SIG-M5 treated with dmso at 0.1 percent for 504 hours (cell line): ENCODE measurements at regions not wholly inside any gene's neighbourhood (a gene's known extent, or its start where the extent isn't known, plus 50 kb on each side); places are given as distances from the start of the nearest gene placed in this dataset.
"Not testable (repeated sequence)": the region's sequence is repeated elsewhere in the genome, so short reads cannot be mapped to it uniquely, and the experiment has no call there.

Experiments
- DNase-seq: peaks from one replicate; lab custom pipeline; 2025; ENCODE audit not compliant: unreplicated experiment; lab: John Stamatoyannopoulos, UW

DNA sequence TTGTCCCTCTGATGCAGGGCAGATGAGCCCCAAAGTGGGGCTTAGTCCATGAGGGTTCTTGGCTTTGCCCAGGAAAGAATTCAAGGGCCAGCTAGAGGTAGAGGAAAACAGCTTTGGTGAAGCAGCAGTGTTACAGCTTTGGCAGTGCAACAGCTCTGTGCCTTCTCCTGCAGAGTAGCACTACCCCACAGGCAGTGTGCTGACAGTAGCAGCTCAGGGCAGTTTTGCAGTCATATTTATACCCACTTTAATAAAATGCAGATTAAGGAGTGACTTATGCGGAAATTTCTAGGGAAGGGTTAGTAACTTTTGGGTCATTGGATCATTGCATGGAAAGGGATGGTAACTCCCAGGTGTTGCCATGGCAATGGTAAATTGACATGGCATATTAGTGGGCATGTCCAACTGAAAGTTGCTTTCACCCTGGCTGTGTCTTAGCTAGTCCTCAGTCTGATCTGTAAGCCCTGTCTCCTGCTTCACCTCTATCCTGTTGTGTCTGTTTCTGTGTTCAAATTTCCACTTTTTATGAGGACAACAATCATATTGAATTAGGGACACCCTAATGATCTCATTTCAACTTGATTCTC is 241.3 kb upstream of the C2CD4B start:
- DNase-seq = no peak

DNA sequence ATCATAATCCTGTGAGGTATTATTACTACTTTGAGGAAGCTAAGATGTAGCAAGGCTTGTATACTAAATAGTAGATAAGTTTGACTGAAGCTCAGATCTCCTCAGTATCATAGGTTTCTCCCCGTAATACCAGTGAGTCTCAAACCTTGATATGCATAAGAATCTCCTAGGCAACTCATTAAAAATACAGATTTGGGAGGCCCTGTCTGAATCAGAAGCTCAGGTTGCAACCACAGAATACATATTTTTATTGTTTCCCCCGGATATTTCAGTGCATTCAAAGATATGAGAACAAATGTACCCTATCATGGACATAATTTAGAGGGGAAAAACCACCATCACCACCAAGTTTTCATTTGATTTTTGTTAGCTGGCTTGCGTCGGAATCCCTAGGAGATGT is 242.1 kb upstream of the C2CD4B start:
- DNase-seq = no peak

DNA sequence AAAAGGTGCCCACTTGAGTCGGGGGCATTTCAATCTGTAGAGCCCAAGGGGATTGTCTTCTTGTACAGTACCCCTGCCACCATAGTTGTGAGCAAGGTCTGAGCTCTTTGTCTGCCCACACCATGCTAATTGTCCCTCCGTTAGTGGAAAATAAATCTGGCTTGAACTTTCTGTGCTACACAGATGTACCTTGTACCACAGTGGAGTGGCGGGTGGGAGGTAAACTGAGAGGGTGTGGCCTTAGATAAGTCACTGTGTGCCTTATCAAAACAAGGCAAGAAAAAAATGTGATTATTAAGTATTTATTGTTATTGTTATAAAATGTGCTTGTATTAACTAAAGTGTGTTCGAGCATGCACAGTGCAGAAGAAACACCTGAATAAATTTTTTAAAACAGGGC is 242.9 kb upstream of the C2CD4B start:
- DNase-seq = no peak

DNA sequence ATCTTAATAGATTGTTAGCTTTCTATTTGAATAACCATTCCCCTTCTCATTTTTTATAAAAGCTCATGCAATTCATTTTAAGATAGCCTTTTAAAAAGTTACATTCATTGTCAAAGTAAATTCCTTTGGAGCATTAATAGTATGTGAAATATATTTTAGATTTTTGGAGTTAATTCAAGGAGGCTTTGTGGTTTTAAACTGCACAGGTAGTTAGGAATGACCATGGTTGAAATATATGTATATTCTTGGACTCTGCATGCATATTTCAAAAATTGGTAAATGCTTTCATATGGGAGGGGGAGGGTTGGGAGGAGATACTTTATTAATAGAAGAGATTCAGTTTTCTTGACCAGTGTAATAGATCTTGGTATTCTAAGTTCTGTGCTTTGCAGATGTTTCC is 244.4 kb upstream of the C2CD4B start:
- DNase-seq = no peak

DNA sequence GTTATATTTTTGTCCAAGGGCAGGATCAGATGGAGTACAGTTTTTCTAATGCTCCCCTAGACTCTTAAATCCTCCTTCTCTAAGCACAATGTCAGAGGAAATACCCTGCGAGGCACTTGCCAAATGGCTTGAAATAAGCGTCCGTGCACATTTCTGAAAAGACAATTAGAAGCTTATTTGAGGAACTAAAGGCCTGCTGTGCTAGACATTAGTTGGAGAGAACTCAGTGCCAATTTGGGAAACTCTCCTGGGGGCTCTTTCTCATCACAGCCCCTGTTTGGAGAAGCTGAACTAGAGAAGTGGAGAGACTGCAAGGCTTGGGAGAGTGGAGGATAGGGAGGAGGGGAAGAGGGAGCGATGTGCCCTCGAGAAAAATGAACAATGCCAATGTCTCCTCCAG is 247.6 kb upstream of the C2CD4B start:
- DNase-seq = no peak

DNA sequence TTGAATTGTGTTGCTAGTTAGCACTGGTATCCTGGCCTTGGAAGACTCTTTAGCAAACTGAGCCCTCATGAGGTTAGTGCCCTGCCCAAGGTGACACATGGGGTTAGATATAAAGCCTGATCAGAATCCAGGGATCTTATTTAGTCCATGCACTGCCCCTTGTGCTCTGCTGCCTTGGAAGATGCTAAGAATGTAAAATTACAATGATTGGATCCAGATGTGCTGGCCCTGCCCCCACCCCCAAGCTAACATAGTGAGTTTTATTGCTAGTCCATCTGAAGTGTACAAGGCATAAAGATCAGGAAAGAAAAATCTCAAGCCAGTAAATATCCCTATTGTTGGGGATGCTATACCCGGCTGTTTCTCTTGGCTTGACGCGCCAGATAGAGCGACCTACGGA is 248.1 kb upstream of the C2CD4B start:
- no peak for DNase-seq

DNA sequence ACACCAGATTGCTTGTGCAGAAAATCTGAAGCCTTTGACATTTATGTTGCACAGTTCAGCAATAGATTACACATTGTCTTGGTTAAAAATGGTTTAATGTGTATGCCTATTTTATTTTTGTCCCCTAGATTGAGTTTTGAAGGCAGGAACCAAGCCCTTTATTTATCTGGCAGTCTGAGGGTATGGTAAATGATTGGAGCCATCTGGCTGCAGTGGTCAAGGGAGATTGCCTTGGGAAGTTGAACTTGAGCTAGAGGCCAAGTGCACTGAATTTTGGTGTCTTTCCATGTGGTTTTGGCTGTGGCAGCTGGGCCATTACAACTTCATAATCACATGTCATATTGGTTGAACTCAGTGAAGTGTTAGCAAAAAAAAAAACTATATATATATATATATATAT is 248.7 kb upstream of the C2CD4B start:
- no peak for DNase-seq

DNA sequence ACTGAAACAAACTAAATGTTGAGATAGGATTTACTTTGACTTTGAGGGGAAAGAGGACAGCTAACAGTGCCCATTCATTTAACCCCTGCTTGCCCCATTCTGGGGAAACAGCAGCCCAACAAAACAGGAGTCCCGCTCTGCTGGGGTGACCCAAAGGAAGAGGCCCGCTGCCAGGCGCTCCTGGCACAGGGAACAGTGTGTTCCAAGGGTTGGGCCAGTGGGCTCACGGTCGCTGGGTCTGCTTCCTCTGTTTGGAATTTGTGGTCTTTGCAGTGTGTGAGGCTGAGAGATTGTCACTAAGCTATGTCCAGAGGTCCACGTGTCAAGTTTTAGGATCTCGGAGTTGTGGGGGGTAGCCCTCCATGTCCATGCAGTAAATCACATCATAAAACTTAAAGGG is 250.4 kb upstream of the C2CD4B start:
- DNase-seq = no peak

DNA sequence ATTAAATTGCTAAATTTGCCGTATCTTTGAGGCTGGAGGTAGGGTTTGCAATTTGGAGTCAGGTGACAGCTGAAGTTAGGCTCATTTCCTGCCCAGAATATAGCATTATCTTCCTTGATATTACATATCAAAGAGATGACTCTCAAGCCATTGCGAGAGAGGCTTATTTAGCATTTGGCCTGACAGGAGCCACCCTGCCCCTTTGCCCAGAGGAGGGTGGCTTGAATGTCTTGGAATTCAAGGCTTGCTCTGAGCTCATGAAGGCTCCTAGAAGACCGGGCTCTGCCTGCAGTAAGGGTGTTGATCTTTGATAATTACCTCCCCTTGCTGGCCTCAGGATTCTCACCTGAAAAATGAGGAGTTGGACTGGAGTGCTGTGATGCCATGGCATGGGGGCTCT is 251.4 kb upstream of the C2CD4B start:
- no peak for DNase-seq

DNA sequence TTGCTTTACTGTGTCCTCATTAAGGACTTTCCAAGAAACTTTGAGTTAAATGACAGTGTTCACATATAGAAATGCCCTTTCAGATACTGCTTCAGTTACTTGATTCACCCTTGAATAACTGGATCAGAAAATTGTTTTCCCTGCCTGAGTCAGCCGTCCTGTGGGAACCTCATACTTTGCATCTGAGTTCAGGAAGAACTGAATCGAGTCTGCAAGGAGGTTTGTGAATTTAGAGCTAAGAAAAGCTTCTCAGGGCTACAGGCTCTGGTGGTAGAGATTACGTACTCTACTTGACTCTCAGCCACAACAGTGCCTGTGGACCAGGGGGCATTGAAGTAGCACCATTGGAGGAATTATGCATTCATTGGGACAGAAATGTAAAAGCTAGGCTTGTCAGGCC is 252.4 kb upstream of the C2CD4B start:
- no peak for DNase-seq

DNA sequence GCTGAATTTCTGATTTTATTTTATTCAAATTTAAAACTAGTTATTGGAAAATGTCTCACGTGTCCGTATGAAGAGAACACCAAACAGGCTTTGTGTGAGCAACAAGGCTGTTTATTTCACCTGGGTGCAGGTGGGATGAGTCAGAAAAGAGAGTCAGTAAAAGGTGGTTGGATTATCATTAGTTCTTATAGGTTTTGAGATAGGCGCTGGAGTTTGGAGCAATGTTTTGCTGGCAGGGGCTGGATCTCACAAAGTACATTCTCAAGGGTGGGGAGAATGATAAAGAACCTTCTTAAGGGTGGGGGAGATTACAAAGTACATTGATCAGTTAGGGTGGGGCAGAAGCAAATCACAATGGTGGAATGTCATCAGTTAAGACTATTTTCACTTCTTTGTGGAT is 253.4 kb upstream of the C2CD4B start:
- not testable (repeated sequence) for DNase-seq

DNA sequence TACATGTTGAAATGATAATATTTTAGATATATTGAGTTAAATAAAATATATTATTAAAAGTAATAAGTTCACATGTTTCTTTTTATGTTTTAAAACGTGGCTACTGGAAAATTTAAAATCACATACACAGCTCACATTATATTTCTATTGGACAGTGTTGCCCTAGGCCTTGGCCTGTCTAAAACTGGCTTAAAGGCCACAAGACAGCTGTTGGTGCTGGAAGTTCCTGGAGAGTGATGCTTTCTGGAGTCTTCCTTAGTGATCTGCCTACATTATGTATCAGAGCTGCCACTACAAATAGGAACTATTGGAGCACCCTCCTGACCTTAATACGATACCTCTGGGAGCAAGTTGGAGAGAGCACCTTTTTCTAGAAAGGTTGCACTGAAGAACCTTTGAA is 254.1 kb upstream of the C2CD4B start:
- DNase-seq = no peak

DNA sequence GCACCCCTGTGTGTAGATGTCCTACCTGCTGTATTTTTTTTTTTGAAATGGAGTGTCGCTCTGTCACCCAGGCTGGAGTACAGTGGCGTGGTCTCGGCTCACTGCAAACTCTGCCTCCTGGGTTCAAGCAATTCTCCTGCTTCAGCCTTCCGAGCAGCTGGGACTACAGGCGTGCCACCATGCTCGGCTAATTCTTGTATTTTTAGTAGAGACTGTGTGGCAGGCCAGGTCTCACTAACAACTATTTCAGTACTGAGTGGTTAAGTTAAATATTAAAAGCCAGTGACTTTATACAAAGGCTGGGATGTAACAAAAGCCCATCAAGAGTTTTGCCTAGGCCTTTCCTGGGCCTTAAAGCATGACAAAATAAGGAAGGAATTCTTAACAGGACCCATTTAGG is 255.3 kb upstream of the C2CD4B start:
- DNase-seq = not testable (repeated sequence)

DNA sequence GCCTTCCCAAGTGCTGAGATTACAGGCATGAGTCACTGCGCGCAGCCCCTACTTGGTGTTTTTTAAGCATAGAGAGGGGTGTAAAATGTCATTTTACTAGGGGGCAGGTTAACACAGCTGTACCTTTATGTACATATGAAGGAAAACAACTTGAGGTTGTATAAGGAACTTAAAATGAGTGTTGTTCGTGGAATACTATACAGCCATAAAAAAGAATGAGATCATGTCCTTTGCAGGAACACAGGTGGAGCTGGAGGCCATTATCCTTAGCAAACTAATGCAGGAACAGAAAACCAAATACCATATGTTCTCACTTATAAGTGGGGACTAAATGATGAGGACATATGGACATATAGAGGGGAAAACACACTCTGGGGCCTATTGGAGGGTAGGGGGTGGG is 256.2 kb upstream of the C2CD4B start:
- no peak for DNase-seq

DNA sequence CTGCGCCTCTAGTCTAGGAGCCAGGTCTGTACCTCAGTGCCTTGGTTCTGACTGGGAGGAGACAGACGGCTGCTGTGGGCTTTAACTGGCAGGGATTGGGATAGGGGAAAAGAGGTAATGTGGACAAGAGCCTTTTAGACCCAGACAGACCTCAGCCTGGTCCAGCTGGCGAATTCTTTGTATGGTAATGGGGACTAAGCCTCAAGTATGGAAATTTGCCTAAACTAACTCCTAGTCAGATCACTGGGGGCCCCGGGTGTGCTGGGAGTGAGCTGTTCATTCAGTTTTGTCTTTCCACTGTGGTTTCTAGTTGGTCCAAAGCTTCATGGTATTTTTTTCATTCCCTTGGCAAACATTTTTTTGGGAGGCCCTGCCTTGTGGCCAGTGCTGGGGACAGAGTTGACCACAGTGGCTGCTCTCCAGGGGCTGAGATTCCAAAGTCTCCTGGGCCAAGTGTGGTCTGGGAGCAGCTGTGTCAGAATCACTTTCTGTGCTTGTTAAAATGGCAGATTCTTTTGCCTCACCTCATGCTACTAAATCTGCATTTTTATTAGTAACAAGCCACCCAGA is 261.4 kb upstream of the C2CD4B start:
- no peak for DNase-seq

DNA sequence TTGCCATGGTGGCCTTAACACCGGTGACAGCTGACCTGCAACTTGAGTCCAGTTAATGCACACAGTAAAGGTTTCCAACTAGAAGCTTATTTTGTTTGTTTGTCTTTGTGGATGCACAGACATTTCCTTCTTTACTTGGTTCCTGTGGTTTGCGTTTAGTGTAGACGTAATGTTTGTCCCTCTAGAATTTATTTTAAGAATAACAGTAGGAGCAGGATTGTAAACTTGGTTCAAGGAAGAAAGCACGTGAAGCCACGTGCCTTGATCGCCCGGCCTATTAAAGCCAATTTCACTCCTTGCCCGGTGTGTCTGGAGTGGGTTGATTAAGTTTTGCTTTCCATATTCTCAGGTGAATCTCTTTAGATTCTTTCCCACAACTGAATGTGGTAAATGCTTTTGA is 263.2 kb upstream of the C2CD4B start:
- no peak for DNase-seq

DNA sequence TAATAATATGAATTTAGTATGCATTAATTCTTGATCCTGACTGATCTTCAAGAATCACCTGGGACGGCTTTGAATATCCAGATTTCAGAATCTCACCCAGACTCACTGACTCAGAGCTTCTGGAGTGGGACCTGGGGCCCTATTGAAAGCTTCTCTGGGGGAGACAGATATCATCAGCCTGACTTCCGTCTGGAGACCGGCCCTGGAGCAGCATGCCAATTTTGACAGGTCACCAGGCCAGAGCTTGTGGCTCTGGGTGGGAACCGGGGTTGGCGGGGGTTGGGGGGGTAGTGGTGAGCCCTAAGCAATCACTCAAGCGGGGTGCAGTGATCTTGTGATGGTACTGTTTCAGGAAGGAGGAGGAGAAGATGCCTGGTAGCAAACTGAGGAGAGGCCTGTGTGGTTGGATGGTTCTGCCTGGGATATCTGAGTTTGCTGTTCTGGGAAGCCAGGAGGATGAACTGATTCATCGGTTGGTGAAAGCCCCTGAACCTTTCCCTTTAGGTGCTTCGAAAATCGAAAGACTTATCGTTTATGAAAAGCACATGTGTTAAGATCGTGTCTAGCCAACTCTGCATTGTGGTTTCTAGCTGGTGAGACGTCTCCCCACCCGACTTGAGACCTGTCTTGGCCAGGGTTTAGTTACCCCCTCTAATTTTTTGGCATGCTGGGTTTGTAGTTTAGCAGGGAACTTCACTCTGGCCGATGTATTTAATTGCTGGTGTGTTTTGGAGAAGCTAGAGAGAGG is 263.9 kb upstream of the C2CD4B start:
- no peak for DNase-seq

DNA sequence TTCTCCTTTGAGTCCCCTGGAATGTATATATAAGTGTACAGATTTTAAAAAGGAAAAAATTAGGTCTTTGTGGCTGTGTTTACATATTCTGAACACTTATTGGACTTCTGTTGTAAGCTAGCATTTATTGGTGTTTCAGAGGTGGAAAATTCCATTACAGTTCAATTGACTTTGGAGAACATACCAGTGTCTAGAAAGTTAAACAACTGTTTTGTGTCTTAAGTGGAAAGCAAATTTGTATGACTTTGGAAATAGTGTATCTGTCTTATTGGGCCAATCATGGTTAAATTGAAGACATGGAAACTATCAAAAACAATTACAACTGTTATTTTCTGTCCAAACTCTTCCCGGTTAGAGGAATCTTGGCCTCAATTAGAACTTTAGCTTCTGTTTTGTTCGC is 265.0 kb upstream of the C2CD4B start:
- DNase-seq = no peak

DNA sequence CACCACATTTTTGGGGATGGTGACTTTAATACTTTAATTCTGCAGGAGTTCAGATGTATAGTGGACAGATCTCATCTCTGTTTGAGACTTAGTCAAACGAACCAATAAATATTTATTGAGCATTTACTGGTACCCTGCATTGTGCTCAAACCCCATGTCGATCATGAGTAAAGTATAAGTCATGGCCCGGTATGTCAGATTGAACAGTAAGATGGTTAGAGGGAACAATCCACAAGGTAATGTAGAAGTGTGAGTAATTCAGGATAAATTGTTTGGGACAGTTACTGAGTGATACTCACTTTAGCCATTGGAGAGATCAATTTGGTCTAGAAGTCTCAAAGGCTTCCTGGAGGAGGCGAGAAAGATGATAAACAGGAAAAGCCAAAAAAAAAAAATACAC is 265.5 kb upstream of the C2CD4B start:
- no peak for DNase-seq

DNA sequence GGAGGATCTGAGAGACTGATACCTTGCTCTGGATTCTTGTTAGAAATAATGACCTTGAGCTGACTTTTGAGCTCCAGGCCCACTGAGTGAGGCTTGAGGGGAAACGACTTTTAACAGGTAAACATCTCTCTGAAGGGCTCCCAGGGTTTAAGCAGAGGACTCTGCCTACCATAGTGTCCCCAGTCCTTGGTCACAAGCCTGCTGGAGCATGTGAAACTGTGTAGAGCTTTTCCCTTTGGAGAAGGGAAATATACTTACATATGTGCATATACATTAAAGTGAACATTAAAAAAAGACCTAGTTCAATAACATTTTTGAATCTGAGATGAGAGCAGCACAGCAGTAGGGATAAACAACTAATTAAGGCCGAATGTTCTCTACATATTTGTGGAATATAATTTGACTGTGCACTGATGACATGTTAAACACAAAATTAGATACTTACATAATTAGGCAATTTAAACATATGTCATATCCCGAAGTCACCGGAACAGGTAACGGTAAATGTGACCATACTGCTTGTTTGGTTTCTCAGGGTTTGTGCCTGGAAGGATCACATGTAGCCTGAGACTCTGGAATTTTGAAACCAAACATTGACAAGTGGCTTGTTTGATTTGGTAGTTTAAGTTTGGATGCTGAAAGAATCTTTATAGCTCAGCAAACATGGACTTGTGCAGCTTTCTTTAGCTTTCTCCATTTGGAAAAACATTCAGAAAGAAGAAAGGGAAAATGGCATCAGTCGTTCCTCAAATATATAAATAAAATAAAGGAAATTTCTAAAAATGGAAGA is 266.1 kb upstream of the C2CD4B start:
- DNase-seq = no peak

DNA sequence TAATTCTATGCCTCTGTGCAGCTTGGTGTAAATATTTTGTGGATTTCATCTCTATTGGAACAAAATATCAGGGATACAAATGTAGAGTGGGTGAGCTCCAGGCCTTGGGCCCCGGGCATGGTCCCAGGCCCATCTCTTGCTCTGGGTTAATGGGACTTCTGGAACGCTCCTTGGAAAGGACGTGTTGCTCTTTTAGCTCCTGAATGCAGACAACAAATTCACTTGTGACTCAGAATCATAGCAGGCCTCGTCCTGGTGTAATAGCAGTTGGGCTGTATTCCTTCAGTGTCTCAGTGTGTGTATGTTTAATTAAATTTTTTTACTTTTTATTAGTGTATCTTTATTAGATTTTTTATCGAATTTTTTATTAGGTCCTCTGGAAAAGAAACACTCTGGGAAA is 266.7 kb upstream of the C2CD4B start:
- DNase-seq = no peak
